ENCODE measurements at regions not wholly inside any gene's neighbourhood (a gene's known extent, or its start where the extent isn't known, plus 50 kb on each side); places are given as distances from the start of the nearest gene placed in this dataset.

DNA sequence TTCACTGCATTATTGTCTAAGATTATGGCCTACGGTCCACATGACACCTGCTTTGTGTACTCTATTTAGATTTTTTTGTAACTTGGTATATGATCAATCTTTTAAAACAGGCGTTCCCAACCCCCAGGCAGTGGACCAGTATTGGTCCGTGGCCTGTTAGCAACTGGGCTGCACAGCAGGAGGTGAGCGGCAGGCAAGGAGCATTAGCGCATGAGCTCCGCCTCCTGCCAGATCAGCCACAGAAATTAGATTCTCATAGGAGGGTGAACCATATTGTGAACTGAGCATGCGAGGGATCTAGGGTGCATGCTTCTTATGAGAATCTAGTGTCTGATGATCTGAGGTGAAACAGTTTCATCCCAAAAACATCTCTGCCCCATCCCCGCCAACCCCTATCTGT lies 228.4 kb upstream of the NR5A2 start:
- TF ChIP-seq, protein P1, sequence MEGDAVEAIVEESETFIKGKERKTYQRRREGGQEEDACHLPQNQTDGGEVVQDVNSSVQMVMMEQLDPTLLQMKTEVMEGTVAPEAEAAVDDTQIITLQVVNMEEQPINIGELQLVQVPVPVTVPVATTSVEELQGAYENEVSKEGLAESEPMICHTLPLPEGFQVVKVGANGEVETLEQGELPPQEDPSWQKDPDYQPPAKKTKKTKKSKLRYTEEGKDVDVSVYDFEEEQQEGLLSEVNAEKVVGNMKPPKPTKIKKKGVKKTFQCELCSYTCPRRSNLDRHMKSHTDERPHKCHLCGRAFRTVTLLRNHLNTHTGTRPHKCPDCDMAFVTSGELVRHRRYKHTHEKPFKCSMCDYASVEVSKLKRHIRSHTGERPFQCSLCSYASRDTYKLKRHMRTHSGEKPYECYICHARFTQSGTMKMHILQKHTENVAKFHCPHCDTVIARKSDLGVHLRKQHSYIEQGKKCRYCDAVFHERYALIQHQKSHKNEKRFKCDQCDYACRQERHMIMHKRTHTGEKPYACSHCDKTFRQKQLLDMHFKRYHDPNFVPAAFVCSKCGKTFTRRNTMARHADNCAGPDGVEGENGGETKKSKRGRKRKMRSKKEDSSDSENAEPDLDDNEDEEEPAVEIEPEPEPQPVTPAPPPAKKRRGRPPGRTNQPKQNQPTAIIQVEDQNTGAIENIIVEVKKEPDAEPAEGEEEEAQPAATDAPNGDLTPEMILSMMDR (IDR thresholded peaks at IDR 0.05): no peak
- TF ChIP-seq POLR2A (IDR thresholded peaks at IDR 0.05; ENCODE audit: low read depth) (no peak), POLR2AphosphoS5 (IDR thresholded peaks at IDR 0.05) (no peak)
